H1 (cell line): ENCODE measurements at regions not wholly inside any gene's neighbourhood (a gene's known extent, or its start where the extent isn't known, plus 50 kb on each side); places are given as distances from the start of the nearest gene placed in this dataset.

Experiments used
- CTCF ChIA-PET: fragments of 300-600 bp; sonication (Branson Sonifier 250); formaldehyde crosslinking; loops from one replicate; lab custom pipeline; 2021; ENCODE audit not compliant: partially characterized antibody; lab: Charles Lee
- POLR2A ChIA-PET: fragments of 300-600 bp; sonication (Branson Sonifier 250); formaldehyde crosslinking; loops from one replicate; lab custom pipeline; 2021; ENCODE audit warnings: inconsistent platforms; ENCODE audit not compliant: partially characterized antibody; lab: Charles Lee
- DNase-seq, 2 experiments: peaks; one replicate each; pipeline versions ENCODE4 v3.0.0 to v3.0.0-alpha.2; 2010 to 2022; ENCODE audit warnings: low spot score in 2 of 2, low read depth in 1 of 2, mixed read lengths in 1 of 2
- FAIRE-seq: peaks from 2 replicates; lab custom pipeline; 2011; peaks lifted over from hg19 to GRCh38; lab: Jason Lieb, UNC
- H2AFZ ChIP-seq: 2 replicates; pipeline ENCODE4 v1.8.1; 2012; ENCODE audit warnings: low read length, inconsistent platforms
- H2AK5ac ChIP-seq: 2 replicates; pipeline ENCODE4 v1.6.1; 2013; ENCODE audit warnings: low read depth, low read length
- H2BK120ac ChIP-seq: replicated peaks from 2 replicates; pipeline ENCODE3; 2013; ENCODE audit warnings: low read depth, low read length, inconsistent platforms
- H2BK12ac ChIP-seq: 2 replicates; pipeline ENCODE4 v1.6.1; 2013; ENCODE audit warnings: low read depth, low read length
- H2BK15ac ChIP-seq: 2 replicates; pipeline ENCODE4 v1.6.1; 2013; ENCODE audit warnings: low read length
- H2BK20ac ChIP-seq: 2 replicates; pipeline ENCODE4 v1.6.1; 2013; ENCODE audit warnings: low read length
- H2BK5ac ChIP-seq: 2 replicates; pipeline ENCODE4 v1.6.1; 2013; ENCODE audit warnings: low read depth, low read length
- H3K14ac ChIP-seq: 2 replicates; pipeline ENCODE4 v1.6.1; 2013; ENCODE audit warnings: inconsistent platforms; ENCODE audit not compliant: insufficient read length
- H3K18ac ChIP-seq: 2 replicates; pipeline ENCODE4 v1.6.1; 2013; ENCODE audit warnings: low read length; ENCODE audit errors: extremely low read depth
- H3K23ac ChIP-seq: 2 replicates; pipeline ENCODE4 v1.6.1; 2013; ENCODE audit warnings: inconsistent platforms; ENCODE audit not compliant: insufficient read length
- H3K23me2 ChIP-seq: 2 replicates; pipeline ENCODE4 v1.6.1; 2013; ENCODE audit warnings: low read depth, low read length
- H3K27ac ChIP-seq: 2 replicates; pipeline ENCODE4 v1.6.1; 2011; ENCODE audit warnings: low read depth, low read length, inconsistent platforms
- H3K27me3 ChIP-seq, 4 experiments: replicated peaks in 1 of 4; 1 replicate in 1 of 4; 2 replicates in 3 of 4; pipeline versions ENCODE4 v1.6.1 to v1.8.1; 2011 to 2013; ENCODE audit warnings: low read length in 3 of 4, mild to moderate bottlenecking in 3 of 4, inconsistent platforms in 2 of 4, mixed read lengths in 2 of 4, moderate library complexity in 1 of 4; ENCODE audit not compliant: control insufficient read depth in 3 of 4, insufficient read depth in 3 of 4; ENCODE audit errors: extremely low read depth in 1 of 4
- H3K36me3 ChIP-seq, 4 experiments: 2 replicates each; pipeline versions ENCODE4 v1.6.1 to v1.8.1; 2011 to 2013; ENCODE audit warnings: mild to moderate bottlenecking in 4 of 4, low read length in 3 of 4, moderate library complexity in 2 of 4, control low read depth in 1 of 4, inconsistent platforms in 1 of 4; ENCODE audit not compliant: insufficient read depth in 4 of 4, control insufficient read depth in 2 of 4
- H3K4ac ChIP-seq: replicated peaks from 2 replicates; pipeline ENCODE3; 2013; ENCODE audit warnings: low read length, low read depth, mixed read lengths, inconsistent platforms; ENCODE audit not compliant: insufficient read length
- H3K4me1 ChIP-seq, 4 experiments: replicated peaks in 1 of 4; 1 replicate in 1 of 4; 2 replicates in 3 of 4; pipeline versions ENCODE4 v1.6.1 to v1.8.1; 2011 to 2013; ENCODE audit warnings: low read length in 3 of 4, inconsistent platforms in 2 of 4, mixed read lengths in 1 of 4; ENCODE audit not compliant: insufficient read depth in 4 of 4, control insufficient read depth in 3 of 4
- H3K4me2 ChIP-seq, 2 experiments: 2 replicates each; pipeline versions ENCODE4 v1.6.1 to v1.8.1; 2011 to 2013; ENCODE audit warnings: low read depth in 2 of 2, low read length in 2 of 2, control low read depth in 1 of 2, inconsistent platforms in 1 of 2, mild to moderate bottlenecking in 1 of 2; ENCODE audit not compliant: insufficient read depth in 1 of 2
- H3K4me3 ChIP-seq, 4 experiments: fragments of 200-600, 300-600 bp in 1 of 4; sonication (generic), shearing (Covaris generic), sonication (Bioruptor Twin) in 1 of 4; 2 replicates each; pipeline versions ENCODE4 v1.5.1 to v1.8.1; 2011 to 2016; ENCODE audit warnings: low read length in 4 of 4, low read depth in 3 of 4, control low read depth in 2 of 4, inconsistent platforms in 2 of 4, mild to moderate bottlenecking in 2 of 4, mixed read lengths in 1 of 4, moderate library complexity in 1 of 4; ENCODE audit not compliant: insufficient read depth in 2 of 4; ENCODE audit errors: extremely low read depth in 1 of 4
- H3K56ac ChIP-seq: replicated peaks from 2 replicates; pipeline ENCODE3; 2013; ENCODE audit warnings: low read depth, mild to moderate bottlenecking, mixed read lengths, low read length, inconsistent platforms; ENCODE audit not compliant: insufficient read length
- H3K79me1 ChIP-seq: 2 replicates; pipeline ENCODE4 v1.6.1; 2013; ENCODE audit warnings: low read depth, low read length, control low read depth
- H3K79me2 ChIP-seq, 2 experiments: 2 replicates each; pipeline versions ENCODE4 v1.6.1 to v1.8.1; 2012 to 2013; ENCODE audit warnings: low read length in 2 of 2, mild to moderate bottlenecking in 2 of 2, inconsistent platforms in 1 of 2; ENCODE audit not compliant: insufficient read depth in 2 of 2, control insufficient read depth in 1 of 2
- H3K9ac ChIP-seq, 4 experiments: replicated peaks in 1 of 4; 1 replicate in 1 of 4; 2 replicates in 3 of 4; pipeline versions ENCODE4 v1.6.1 to v1.8.1; 2011 to 2013; ENCODE audit warnings: low read depth in 3 of 4, low read length in 3 of 4, control low read depth in 2 of 4, mild to moderate bottlenecking in 2 of 4, moderate library complexity in 2 of 4, inconsistent platforms in 1 of 4; ENCODE audit errors: extremely low read depth in 1 of 4
- H3K9me3 ChIP-seq, 2 experiments: 2 replicates each; pipeline versions ENCODE4 v1.6.1 to v1.8.1; 2012 to 2013; ENCODE audit warnings: mild to moderate bottlenecking in 2 of 2, moderate library complexity in 2 of 2, control low read depth in 1 of 2, inconsistent platforms in 1 of 2, low read depth in 1 of 2, low read length in 1 of 2, mixed read lengths in 1 of 2; ENCODE audit not compliant: insufficient read depth in 2 of 2
- H4K20me1 ChIP-seq, 2 experiments: replicated peaks in 1 of 2; 2 replicates each; pipeline versions ENCODE3 to v1.8.1; 2011 to 2013; ENCODE audit warnings: inconsistent platforms in 2 of 2, low read length in 2 of 2, mild to moderate bottlenecking in 1 of 2; ENCODE audit not compliant: insufficient read depth in 2 of 2, control insufficient read depth in 1 of 2
- H4K5ac ChIP-seq: 2 replicates; pipeline ENCODE4 v1.6.1; 2013; ENCODE audit warnings: low read length, low read depth, mixed read lengths, inconsistent platforms; ENCODE audit not compliant: insufficient read length
- H4K8ac ChIP-seq: 2 replicates; pipeline ENCODE4 v1.8.0; 2013; ENCODE audit warnings: mild to moderate bottlenecking, moderate library complexity, low read length, inconsistent platforms; ENCODE audit not compliant: insufficient read depth; ENCODE audit errors: extremely low read depth
- H4K91ac ChIP-seq: replicated peaks from 2 replicates; pipeline ENCODE3; 2013; ENCODE audit warnings: low read length, mixed read lengths, inconsistent platforms; ENCODE audit not compliant: insufficient read length
- CEBPB ChIP-seq: IDR thresholded peaks from 2 replicates; pipeline ENCODE4 v1.6.1; 2012; ENCODE audit warnings: low read depth, low read length
- FOSL1 ChIP-seq: IDR thresholded peaks from 2 replicates; pipeline ENCODE4 v1.6.1; 2011; ENCODE audit warnings: mild to moderate bottlenecking, low read depth, low read length, moderate library complexity; ENCODE audit not compliant: insufficient read depth
- GABPA ChIP-seq: IDR thresholded peaks from 2 replicates; pipeline ENCODE4 v1.6.1; 2011; ENCODE audit warnings: mild to moderate bottlenecking, low read length, moderate library complexity, borderline replicate concordance; ENCODE audit not compliant: insufficient read depth
- JUND ChIP-seq: IDR thresholded peaks from 2 replicates; pipeline ENCODE4 v1.6.1; 2011; ENCODE audit warnings: mild to moderate bottlenecking, improper control_type of control experiment, low read length
- KDM1A ChIP-seq: fragments of 200-600, 300-600 bp; sonication (generic); IDR thresholded peaks from 2 replicates; pipeline ENCODE4 v1.7.1; 2016; ENCODE audit warnings: mild to moderate bottlenecking, low read length, borderline replicate concordance
- MAFK ChIP-seq: IDR thresholded peaks from 2 replicates; pipeline ENCODE4 v1.6.1; 2012; ENCODE audit warnings: low read depth, mild to moderate bottlenecking, improper control_type of control experiment, low read length
- RAD21 ChIP-seq, 2 experiments: IDR thresholded peaks in 1 of 2; conservative IDR thresholded peaks in 1 of 2; 2 replicates each; pipeline ENCODE4 v1.6.1; 2011; ENCODE audit warnings: low read depth in 2 of 2, low read length in 2 of 2, improper control_type of control experiment in 1 of 2, inconsistent platforms in 1 of 2, mild to moderate bottlenecking in 1 of 2, moderate library complexity in 1 of 2
- RFX5 ChIP-seq: IDR thresholded peaks from 2 replicates; pipeline ENCODE4 v1.6.1; 2011; ENCODE audit warnings: low read depth, low read length, improper control_type of control experiment, borderline replicate concordance
- WGBS, 2 experiments: shearing (Covaris generic) in 1 of 2; methylation state at CpG; one replicate each; pipeline versions ENCODE4 v1.1.6 to v1.1.7; 2013 to 2015; ENCODE audit warnings: low lambda C conversion rate in 2 of 2, mixed read lengths in 2 of 2, inconsistent platforms in 1 of 2, low coverage in 1 of 2, missing lambda C conversion rate in 1 of 2; ENCODE audit not compliant: insufficient replicate concordance in 2 of 2, insufficient coverage in 1 of 2, insufficient read length in 1 of 2; ENCODE audit errors: extremely low coverage in 1 of 2, missing lambda C conversion rate in 1 of 2; 5-methylcytosine and 5-hydroxymethylcytosine counted together

DNA sequence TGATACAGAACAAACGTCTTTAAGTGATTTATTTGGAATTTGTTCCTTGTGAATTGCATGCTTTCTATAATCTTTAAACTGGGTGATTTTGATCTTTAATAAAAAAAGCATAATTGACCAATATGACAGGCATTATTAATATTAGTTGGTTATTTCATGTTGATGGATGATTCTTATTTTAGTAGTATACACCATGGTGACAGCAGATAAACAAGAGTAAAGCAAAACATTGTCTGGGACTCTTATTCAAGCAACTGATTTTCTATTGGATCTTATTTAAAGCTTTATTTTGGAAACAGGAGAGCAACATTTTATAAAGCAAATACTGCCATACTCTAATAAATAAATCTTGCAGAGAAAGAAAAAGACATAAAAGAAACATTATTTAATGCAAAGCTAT lies 591.4 kb upstream of the GNPDA2 start:
- no peaks in the 10 kb centered on the region for H3K4me1 ChIP-seq
- no peaks in the 10 kb centered on the region for H3K23me2 ChIP-seq
- no peak overlapping the region for H2BK15ac ChIP-seq
- H3K18ac ChIP-seq, result no peak overlapping the region
- no peak overlapping the region for H2BK5ac ChIP-seq
- no peaks in the 10 kb centered on the region for H3K36me3 ChIP-seq
- POLR2A ChIA-PET, result no interaction called here
- H3K79me2 ChIP-seq, result no peaks in the 10 kb centered on the region
- no peak overlapping the region for H2BK20ac ChIP-seq
- H3K4me2 ChIP-seq, result no peak overlapping the region
- H4K20me1 ChIP-seq, result no peaks in the 10 kb centered on the region
- 100% methylated on average over 1 of the region's 1 CpG; no CpG with 5 or more reads in 1 of the 2 experiments for WGBS, 2 experiments
- no peak overlapping the region for H3K9ac ChIP-seq
- no peaks in the 10 kb centered on the region for H3K9me3 ChIP-seq
- H2BK120ac ChIP-seq, result no peak overlapping the region
- H3K14ac ChIP-seq, result no peak overlapping the region
- H4K91ac ChIP-seq, result no peak overlapping the region
- H2AK5ac ChIP-seq, result no peak overlapping the region
- no peak overlapping the region for H4K5ac ChIP-seq
- H3K23ac ChIP-seq, result no peak overlapping the region
- no peak overlapping the region for H3K27ac ChIP-seq
- H3K27me3 ChIP-seq, result no peaks in the 10 kb centered on the region
- H3K79me1 ChIP-seq, result no peaks in the 10 kb centered on the region
- FAIRE-seq, result no peak
- no peak for DNase-seq
- H3K4ac ChIP-seq, result no peak overlapping the region
- no peak overlapping the region for H2AFZ ChIP-seq
- H3K56ac ChIP-seq, result no peak overlapping the region
- TF ChIP-seq FOSL1, result no peak
- no peak for TF ChIP-seq RAD21 (IDR thresholded peaks at IDR 0.05 in 1 of 2, conservative IDR thresholded peaks at IDR 0.05 in 1 of 2; ENCODE audit: low read depth in 2 of 2, low read length in 2 of 2)
- no peak for TF ChIP-seq JUND
- no peak for TF ChIP-seq MAFK
- no peak for TF ChIP-seq KDM1A
- no peak for TF ChIP-seq CEBPB
- no peak for TF ChIP-seq GABPA
- TF ChIP-seq RFX5, result no peak
- H2BK12ac ChIP-seq, result no peak overlapping the region
- H3K4me3 ChIP-seq, result no peak overlapping the region
- CTCF ChIA-PET, result interaction anchor here (0.7 kb wide), 1 partner anchor 28 kb away, joined by 3 read pairs; no protein-coding TSS in a partner anchor
- no peak overlapping the region for H4K8ac ChIP-seq
